Erythroblast (primary cell): ENCODE measurements at regions not wholly inside any gene's neighbourhood (a gene's known extent, or its start where the extent isn't known, plus 50 kb on each side); places are given as distances from the start of the nearest gene placed in this dataset.

ENCODE experiments used
- GATA1 ChIP-seq: IDR thresholded peaks from 2 replicates; pipeline ENCODE4 v1.6.1; 2011; ENCODE audit warnings: low read depth, mild to moderate bottlenecking, control low read depth, low read length, moderate library complexity
- POLR2A ChIP-seq: IDR thresholded peaks from 2 replicates; pipeline ENCODE4 v1.6.1; 2011; ENCODE audit warnings: mild to moderate bottlenecking, low read length

DNA sequence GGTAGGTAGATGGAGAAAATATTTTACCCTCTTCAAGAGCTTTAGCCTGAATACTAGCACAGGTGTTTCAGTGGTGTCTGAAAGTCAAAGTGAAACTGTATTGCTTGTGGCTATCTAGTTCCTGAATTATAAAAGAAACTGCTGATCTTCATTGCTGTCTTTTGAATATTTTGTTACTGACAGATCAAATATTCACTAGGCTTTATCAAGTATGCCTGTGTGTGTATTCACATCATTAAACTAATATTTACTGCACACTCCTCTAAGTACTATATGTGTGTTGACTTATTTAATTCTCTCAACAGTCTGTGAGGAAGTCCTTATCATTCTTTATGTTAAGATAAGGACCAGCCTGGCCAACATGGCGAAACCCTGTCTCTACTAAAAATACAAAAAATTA, 139.6 kb downstream of the SOCS6 start:
- TF ChIP-seq POLR2A (no peak), GATA1 (no peak)
